ENCODE measurements at regions not wholly inside any gene's neighbourhood (a gene's known extent, or its start where the extent isn't known, plus 50 kb on each side); places are given as distances from the start of the nearest gene placed in this dataset.
"Not testable (repeated sequence)": the region's sequence is repeated elsewhere in the genome, so short reads cannot be mapped to it uniquely, and the experiment has no call there.

GRCh38 chr9:135376511-135377265 is 102.9 kb upstream of the PPP1R26 start:
- DNase-seq = peak in 15 of 51 donors; percentile 3 to 51 (median 10)

DNA sequence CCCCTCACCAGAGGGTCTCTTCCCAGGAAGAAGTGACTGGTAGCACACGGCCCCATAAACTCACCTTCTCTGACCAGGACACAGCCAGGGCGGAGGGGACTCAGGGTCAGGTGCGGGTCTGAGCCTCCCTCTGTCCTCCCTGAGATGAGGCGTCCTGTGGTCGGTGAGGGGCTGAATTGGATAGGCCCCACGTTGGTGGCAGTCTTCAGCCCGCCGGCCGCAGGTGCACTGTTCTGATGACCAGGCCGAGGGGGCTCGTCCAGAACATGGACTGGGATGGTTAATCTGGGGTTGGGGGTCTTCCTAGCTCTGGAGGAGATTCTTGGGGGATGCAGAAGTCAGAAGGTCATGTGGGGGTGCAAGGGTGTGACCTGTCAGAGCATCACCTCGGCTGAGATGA is 102.2 kb upstream of the PPP1R26 start:
- DNase-seq = no peak

DNA sequence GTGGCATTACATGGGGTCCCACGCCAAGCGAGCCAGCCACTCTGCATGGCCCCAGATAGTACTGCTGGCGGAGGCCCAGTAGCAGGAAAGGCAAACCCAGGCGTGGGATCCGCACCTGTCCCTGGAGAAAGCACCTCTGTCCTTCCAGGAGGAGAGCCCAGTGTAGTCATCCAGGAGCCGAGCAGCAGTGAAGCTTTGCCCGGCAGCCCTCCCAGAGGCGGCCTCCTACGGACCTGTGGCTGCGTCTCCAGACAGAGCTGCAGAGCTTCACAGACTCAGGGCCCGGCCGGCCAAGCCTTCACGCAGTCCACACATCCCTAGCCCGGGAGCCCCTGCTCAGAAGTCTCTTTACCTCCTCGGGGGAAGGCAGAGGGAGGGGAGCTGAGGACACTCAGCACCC is 100.8 kb upstream of the PPP1R26 start:
- no peak for DNase-seq

- peak in 1 of 51 donors; percentile 23 for DNase-seq
Observed at GRCh38 chr9:135379540-135380267, 99.9 kb upstream of the PPP1R26 start.

DNA sequence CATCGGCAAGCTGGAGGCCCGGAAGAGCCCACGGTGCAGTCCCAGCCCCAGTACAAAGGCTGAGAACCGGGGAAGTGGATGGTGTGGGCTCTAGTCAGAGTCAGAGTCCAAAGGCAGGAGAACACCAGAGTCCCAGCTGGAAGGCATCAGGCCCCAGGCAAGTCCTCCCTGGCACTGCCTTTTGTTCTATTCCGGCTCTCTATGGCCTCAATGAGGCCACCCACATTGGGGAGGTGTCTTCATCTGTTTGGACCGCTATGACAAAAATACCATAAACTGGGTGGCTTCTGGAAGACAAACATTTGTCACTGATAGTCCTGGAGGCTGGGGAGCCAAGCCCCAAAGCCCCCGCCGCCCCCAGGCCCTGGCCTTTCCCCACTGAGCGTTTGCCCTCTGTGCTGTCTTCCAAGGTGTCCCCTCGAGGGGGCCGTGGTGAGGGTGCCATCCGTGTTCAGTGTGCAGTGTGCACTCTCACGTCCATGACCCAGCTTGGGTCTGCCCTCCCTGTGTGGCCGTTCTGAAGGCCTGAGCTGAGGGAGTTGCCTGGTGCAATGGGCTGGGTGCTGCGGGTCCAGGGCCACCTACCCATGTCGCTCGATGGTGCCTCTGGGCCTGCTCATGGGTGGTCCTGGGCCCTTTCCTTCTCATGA is 99.1 kb upstream of the PPP1R26 start:
- no peak for DNase-seq

- DNase-seq = no peak
Observed at GRCh38 chr9:135381762-135382310, 97.7 kb upstream of the PPP1R26 start.

DNA sequence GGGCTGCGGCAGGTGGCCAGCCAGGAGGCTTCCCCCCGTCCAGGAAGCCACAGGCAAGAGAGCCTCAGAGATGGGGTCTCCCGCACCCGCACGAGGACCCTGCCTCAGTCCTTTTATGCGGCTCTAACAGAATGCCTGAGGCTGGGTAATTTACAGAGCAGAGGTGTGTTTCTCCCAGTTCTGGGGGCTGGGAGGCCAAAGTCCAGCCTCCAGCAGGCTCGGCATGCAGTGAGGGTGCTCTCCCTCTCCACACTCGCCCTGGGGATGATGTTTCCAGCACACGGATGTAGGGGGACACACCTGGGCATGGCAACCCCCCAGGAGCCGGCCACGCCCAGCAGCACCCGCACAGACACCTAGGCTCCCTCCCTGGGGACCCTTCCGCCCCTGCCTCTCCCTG is 95.4 kb upstream of the PPP1R26 start:
- DNase-seq = no peak

- DNase-seq = not testable (repeated sequence)
Observed at GRCh38 chr9:135384815-135385405, 94.7 kb upstream of the PPP1R26 start.

- DNase-seq = peak in 1 of 51 donors; percentile 5
Observed at GRCh38 chr9:135385793-135386192, 93.8 kb upstream of the PPP1R26 start.

DNA sequence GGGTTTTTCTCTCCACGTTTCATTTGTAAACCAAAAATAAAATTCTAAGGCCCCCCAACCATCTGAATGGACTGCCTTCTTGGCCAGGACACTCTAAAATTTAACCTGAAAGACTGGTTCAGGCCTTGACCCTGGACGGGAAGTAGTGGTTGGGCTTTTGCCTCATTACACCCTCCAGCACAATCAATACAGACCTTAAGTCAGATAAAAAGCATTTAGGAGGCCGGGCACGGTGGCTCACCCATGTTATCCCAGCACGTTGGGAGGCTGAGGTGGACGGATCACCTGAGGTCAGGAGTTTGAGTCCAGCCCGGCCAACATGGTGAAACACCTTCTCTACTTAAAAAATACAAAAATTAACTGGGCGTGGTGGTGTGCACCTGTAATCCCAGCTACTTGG is 91.6 kb upstream of the PPP1R26 start:
- no peak for DNase-seq

- DNase-seq = no peak
Observed at GRCh38 chr9:135388530-135388929, 91.1 kb upstream of the PPP1R26 start.

GRCh38 chr9:135391759-135392158 is 87.8 kb upstream of the PPP1R26 start:
- no peak for DNase-seq

DNA sequence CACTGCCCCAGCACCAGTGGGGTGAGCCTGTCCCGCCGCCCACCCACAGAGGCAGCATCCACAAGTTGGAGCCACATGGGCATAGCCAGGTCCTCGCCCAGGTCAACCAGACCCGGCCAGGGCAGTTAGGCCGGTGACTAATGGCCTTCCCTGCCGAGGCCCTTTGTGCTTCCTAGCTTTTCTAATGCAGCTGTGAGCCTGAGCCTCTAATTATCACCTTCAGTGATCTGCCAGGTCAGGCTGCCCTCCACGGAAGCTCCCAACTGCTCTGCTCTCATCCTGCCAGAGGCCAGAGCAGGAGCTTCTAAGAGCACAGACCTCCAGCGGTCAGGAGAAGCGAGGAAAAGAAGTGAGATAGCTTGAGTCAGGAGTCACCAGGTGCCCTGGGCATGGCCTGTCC is 87.1 kb upstream of the PPP1R26 start:
- DNase-seq = no peak

DNA sequence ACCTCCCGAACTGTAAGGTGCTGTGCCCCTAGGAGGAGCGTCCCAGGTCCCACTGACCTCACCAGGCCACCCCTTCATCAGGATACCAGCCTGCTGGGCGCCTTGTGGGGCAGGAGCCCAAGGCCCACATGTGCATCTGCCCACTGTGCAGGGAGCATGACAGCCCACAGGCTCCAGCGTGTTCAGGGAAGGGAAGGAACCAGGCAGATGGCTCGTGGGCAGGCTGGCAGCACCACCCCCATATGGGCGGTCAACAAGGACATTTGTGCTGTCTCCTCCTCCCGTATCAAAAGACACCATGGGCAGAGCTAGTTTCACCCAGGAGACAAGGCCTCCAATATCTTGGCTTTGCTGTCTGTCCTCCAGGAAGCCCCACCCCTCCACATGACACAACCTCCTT is 85.5 kb upstream of the PPP1R26 start:
- DNase-seq = peak in 1 of 51 donors; percentile 17

DNA sequence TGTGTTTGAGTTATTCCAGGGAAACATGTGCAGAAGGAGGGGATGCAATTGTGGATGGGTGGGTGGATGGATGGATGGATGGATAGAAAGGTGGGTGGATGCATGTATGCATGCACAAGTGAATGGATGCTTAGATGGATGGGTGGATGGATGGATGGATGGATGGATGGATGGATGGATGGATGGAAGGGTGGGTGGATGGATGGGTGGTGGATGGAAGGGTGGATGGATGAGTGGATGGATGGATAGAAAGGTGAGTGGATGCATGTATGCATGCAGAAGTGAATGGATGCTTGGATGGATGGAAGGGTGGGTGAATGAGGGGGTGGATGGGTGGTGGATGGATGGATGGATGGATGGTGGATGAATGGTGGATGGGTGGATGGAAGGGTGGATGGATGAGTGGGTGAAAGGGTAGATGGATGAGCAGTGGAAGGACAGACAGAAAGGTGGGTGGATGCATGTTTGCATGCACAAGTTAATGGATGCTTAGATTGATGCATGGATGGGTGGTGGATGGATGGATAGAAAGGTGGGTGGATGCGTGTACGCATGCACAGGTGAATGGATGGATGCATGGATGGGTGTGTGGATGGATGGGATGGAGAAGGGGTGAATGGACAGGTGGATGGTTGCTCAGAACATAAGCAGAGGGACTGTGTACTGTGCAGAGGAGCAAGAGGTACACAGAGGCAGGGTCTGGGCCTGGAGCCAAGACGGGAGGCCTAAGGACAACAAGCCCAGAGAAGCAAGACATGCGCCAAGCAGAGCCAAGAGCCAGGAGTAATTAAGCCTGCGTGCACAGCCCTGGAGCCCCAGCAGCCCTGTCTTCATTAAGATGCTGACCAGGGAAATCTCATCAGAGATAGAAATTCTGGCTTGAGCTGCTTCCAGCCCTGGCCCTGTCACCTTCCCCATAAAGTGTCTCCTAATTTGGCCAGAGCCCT is 84.6 kb upstream of the PPP1R26 start:
- no peak for DNase-seq

GRCh38 chr9:135397142-135397541 is 82.4 kb upstream of the PPP1R26 start:
- DNase-seq = no peak

DNA sequence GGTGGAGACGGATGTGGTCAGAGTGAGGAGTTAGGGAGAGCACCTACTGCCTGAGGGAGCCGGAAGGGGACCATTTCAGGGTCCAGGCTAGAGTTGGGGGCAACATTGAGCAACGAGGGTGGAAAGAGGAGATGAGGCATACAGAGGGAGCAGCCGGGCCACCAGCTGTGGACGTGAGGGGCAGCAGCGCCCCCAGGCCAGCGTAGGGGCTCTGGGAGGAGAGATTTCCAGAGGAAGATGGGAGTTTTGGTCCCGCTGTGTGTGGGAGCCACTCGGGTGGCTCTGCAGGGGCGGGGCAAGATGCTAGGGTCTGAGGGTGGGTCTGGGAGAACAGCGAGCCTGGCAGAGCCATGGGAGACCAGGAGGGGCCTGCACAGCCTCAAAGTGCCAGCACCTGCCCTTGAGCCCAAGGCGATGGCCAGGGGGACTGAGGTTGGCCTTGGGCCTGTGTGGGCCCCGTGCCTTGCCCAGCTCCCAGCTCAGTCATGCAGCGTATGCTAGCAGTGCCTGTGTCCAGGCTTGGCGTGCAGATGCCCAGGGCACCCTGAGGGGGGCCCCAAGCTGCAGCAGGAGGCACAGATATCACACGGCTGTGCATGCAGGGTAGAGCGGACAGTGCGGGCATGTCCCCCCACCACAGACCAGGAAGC is 80.5 kb upstream of the PPP1R26 start:
- no peak for DNase-seq

DNA sequence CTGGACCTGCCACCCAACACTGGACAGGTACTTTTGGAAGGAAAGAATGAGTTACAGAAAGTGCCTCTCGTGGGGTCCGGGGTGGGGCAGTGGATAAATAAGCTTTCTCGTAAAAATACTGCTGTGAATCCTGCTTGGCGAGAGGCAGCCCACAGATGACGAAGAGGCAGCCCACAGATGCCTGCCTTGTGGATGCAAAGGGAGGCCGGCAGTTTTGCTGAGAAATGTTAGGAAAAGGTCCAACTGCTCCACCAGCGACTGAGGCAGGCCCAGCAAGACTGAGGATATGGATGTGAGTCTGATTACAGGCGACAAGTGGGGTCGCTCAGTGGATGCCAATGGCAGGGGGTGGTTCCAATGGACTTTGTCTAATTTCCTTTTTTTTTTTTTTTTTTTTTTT is 79.1 kb upstream of the PPP1R26 start:
- DNase-seq = peak in 1 of 51 donors; percentile 31

- no peak for DNase-seq
Observed at GRCh38 chr9:135401218-135401617, 78.4 kb upstream of the PPP1R26 start.
